HEK293T (cell line): ENCODE measurements at regions not wholly inside any gene's neighbourhood (a gene's known extent, or its start where the extent isn't known, plus 50 kb on each side); places are given as distances from the start of the nearest gene placed in this dataset.
"Not testable (repeated sequence)": the region's sequence is repeated elsewhere in the genome, so short reads cannot be mapped to it uniquely, and the experiment has no call there.

ENCODE experiments used
- CTCF ChIA-PET: fragments of 350-600 bp; formaldehyde crosslinking; extraction: SDS; loops from one replicate; lab custom pipeline; 2021; ENCODE audit warnings: antibody characterized with exemption, inconsistent platforms; lab: Yijun Ruan, JAX
- POLR2A ChIA-PET: fragments of 350-600 bp; formaldehyde crosslinking; extraction: SDS; loops from one replicate; lab custom pipeline; 2020; ENCODE audit warnings: antibody characterized with exemption, inconsistent platforms; lab: Yijun Ruan, JAX
- DNase-seq: peaks from one replicate; pipeline ENCODE4 v3.0.0; 2012; ENCODE audit warnings: mixed read lengths; ENCODE audit errors: extremely low spot score
- ARNT ChIP-seq: fragments of 450-650 bp; IDR thresholded peaks from 2 replicates; pipeline ENCODE4 v1.6.1; 2017; ENCODE audit warnings: mild to moderate bottlenecking
- CTBP1 ChIP-seq: fragments of 450-650 bp; IDR thresholded peaks from 2 replicates; pipeline ENCODE4 v1.6.1; 2016; ENCODE audit warnings: borderline replicate concordance
- ELF4 ChIP-seq: fragments of 450-650 bp; IDR thresholded peaks from 2 replicates; pipeline ENCODE4 v1.6.1; 2017; ENCODE audit warnings: antibody characterized with exemption
- FOXK2 ChIP-seq: fragments of 450-650 bp; IDR thresholded peaks from 2 replicates; pipeline ENCODE4 v1.6.1; 2016; ENCODE audit warnings: mild to moderate bottlenecking
- FOXM1 ChIP-seq: fragments of 450-650 bp; IDR thresholded peaks from 2 replicates; pipeline ENCODE4 v1.6.1; 2017; ENCODE audit warnings: mild to moderate bottlenecking, borderline replicate concordance
- HDGF ChIP-seq: fragments of 450-650 bp; IDR thresholded peaks from 2 replicates; pipeline ENCODE4 v1.6.1; 2017; ENCODE audit warnings: antibody characterized with exemption, borderline replicate concordance
- L3MBTL2 ChIP-seq: fragments of 450-650 bp; conservative IDR thresholded peaks from 2 replicates; pipeline ENCODE4 v1.6.1; 2016; ENCODE audit warnings: mild to moderate bottlenecking
- LEF1 ChIP-seq: fragments of 450-650 bp; IDR thresholded peaks from 2 replicates; pipeline ENCODE4 v1.6.1; 2017; ENCODE audit warnings: mild to moderate bottlenecking, borderline replicate concordance
- NFRKB ChIP-seq: fragments of 450-650 bp; IDR thresholded peaks from 2 replicates; pipeline ENCODE4 v1.6.1; 2016; ENCODE audit warnings: mild to moderate bottlenecking, moderate library complexity
- PKNOX1 ChIP-seq: fragments of 450-650 bp; IDR thresholded peaks from 2 replicates; pipeline ENCODE4 v1.6.1; 2016
- SP1 ChIP-seq: fragments of 450-650 bp; IDR thresholded peaks from 2 replicates; pipeline ENCODE4 v1.6.1; 2017
- SUZ12 ChIP-seq: fragments of 450-650 bp; IDR thresholded peaks from 2 replicates; pipeline ENCODE4 v1.6.1; 2016; ENCODE audit warnings: mild to moderate bottlenecking
- TARDBP ChIP-seq: fragments of 450-650 bp; IDR thresholded peaks from 2 replicates; pipeline ENCODE4 v1.6.1; 2016
- ZNF384 ChIP-seq: fragments of 450-650 bp; IDR thresholded peaks from 2 replicates; pipeline ENCODE4 v1.6.1; 2016

- TF ChIP-seq LEF1 (no peak), NFRKB (no peak)
- CTCF ChIA-PET, result no interaction called here
- DNase-seq, result no peak
- POLR2A ChIA-PET, result no interaction called here
Measured at GRCh38 chrX:3181846-3182245, 140.6 kb downstream of the ARSF start.

- DNase-seq, result no peak
- ChIA-PET CTCF (no interaction called here), POLR2A (no interaction called here)
- TF ChIP-seq FOXM1 (no peak), LEF1 (no peak), ZNF384 (no peak)
Measured at GRCh38 chrX:3178329-3178728, 137.1 kb downstream of the ARSF start.

GRCh38 chrX:3177851-3178250 lies 136.6 kb downstream of the ARSF start:
- TF ChIP-seq NFRKB, result no peak
- TF ChIP-seq FOXM1, result no peak
- TF ChIP-seq L3MBTL2, result no peak
- TF ChIP-seq FOXK2, result no peak
- TF ChIP-seq CTBP1, result no peak
- TF ChIP-seq SP1, result no peak
- TF ChIP-seq ELF4, result no peak
- no peak for TF ChIP-seq ZNF384
- ChIA-PET CTCF (no interaction called here), POLR2A (no interaction called here)
- no peak for DNase-seq

GRCh38 chrX:3176439-3176820 lies 135.2 kb downstream of the ARSF start:
- CTCF ChIA-PET, result no interaction called here
- POLR2A ChIA-PET, result no interaction called here
- DNase-seq, result no peak
- TF ChIP-seq CTBP1, result no peak
- no peak for TF ChIP-seq SP1
- no peak for TF ChIP-seq ARNT

GRCh38 chrX:3175659-3176438 lies 134.6 kb downstream of the ARSF start:
- TF ChIP-seq CTBP1, result no peak
- no peak for TF ChIP-seq PKNOX1
- TF ChIP-seq SUZ12, result no peak
- TF ChIP-seq HDGF, result no peak
- no peak for TF ChIP-seq SP1
- no peak for DNase-seq
- POLR2A ChIA-PET, result interaction anchor here (1.2 kb wide), 1 partner anchor 57 kb away, joined by 3 read pairs; no protein-coding TSS in a partner anchor

GRCh38 chrX:3172156-3172555 lies 130.9 kb downstream of the ARSF start:
- CTCF ChIA-PET, DNase-seq, POLR2A ChIA-PET: not testable (repeated sequence)

More at GRCh38 chrX:3175659-3176438, 134.6 kb downstream of the ARSF start:
- CTCF ChIA-PET, result no interaction called here

GRCh38 chrX:3169421-3169820 lies 128.2 kb downstream of the ARSF start:
- ChIA-PET POLR2A (no interaction called here), CTCF (no interaction called here)
- TF ChIP-seq FOXM1 (no peak), SUZ12 (no peak), PKNOX1 (no peak), CTBP1 (no peak), NFRKB (no peak), LEF1 (no peak)
- DNase-seq, result no peak

GRCh38 chrX:3167771-3168170 lies 126.5 kb downstream of the ARSF start:
- POLR2A ChIA-PET, result no interaction called here
- CTCF ChIA-PET, result no interaction called here
- DNase-seq, result no peak
- no peak for TF ChIP-seq NFRKB
- TF ChIP-seq TARDBP, result no peak
- TF ChIP-seq ARNT, result no peak

GRCh38 chrX:3166670-3167455 lies 125.6 kb downstream of the ARSF start:
- ChIA-PET POLR2A (no interaction called here), CTCF (no interaction called here)
- TF ChIP-seq FOXM1 (no peak), TARDBP (no peak), L3MBTL2 (no peak), SP1 (no peak), ZNF384 (no peak), NFRKB (no peak)
- DNase-seq, result no peak
